ENCODE measurements at regions not wholly inside any gene's neighbourhood (a gene's known extent, or its start where the extent isn't known, plus 50 kb on each side); places are given as distances from the start of the nearest gene placed in this dataset.

- H3K27me3 ChIP-seq (ENCODE audit: control insufficient read depth, insufficient read depth, low read length): no peaks in the 10 kb centered on the region
- H3K27ac ChIP-seq (ENCODE audit: low read length): no peak overlapping the region
- no peaks in the 10 kb centered on the region for H3K36me3 ChIP-seq (ENCODE audit: control insufficient read depth, insufficient read depth, low read length)
- no peaks in the 10 kb centered on the region for H3K9me3 ChIP-seq (ENCODE audit: control insufficient read depth, insufficient read depth, low read depth, low read length)
- POLR2A ChIA-PET: no interaction called here
- DNase-seq (ENCODE audit: low read depth, low spot score): no peak
- CTCF ChIA-PET: no interaction called here
- ATAC-seq: no peak
- no peak overlapping the region for H3K4me3 ChIP-seq (ENCODE audit: low read depth in 2 of 2, low read length in 2 of 2)
- no TSS peak for BruUV-seq (replicated peaks)
- TF ChIP-seq REST (IDR thresholded peaks at IDR 0.05; ENCODE audit: insufficient read depth in 1 of 2, low read depth in 2 of 2, low read length in 1 of 2): no peak
- TF ChIP-seq POLR2AphosphoS5 (IDR thresholded peaks at IDR 0.05; ENCODE audit: low read depth, low read length): no peak
- no peak for TF ChIP-seq TCF7L2 (IDR thresholded peaks at IDR 0.05; ENCODE audit: low read depth, low read length)
- no peak for TF ChIP-seq CTCF (IDR thresholded peaks at IDR 0.05)
- no peak for TF ChIP-seq SIN3A (IDR thresholded peaks at IDR 0.05; ENCODE audit: borderline replicate concordance, insufficient read depth, low read depth, low read length)
- H3K4me1 ChIP-seq (ENCODE audit: control insufficient read depth, insufficient read depth, low read length): no peaks in the 10 kb centered on the region
- intact Hi-C loops (cut with micrococcal nuclease; ENCODE audit: unreplicated experiment): no loop called here
- in situ Hi-C loops (cut with HindIII; ENCODE audit: low pct_unique_long_range_greater_than_20kb, low sequenced_read_pairs): no loop called here
Measured at GRCh38 chr9:115202181-115202580, 84.2 kb upstream of the TNC start.

- no peak overlapping the region for H3K4me3 ChIP-seq (ENCODE audit: low read depth in 2 of 2, low read length in 2 of 2)
- no TSS peak for BruUV-seq (replicated peaks)
- no peak overlapping the region for H3K27ac ChIP-seq (ENCODE audit: low read length)
- H3K4me1 ChIP-seq (ENCODE audit: control insufficient read depth, insufficient read depth, low read length): no peaks in the 10 kb centered on the region
- H3K9me3 ChIP-seq (ENCODE audit: control insufficient read depth, insufficient read depth, low read depth, low read length): no peaks in the 10 kb centered on the region
- intact Hi-C loops (cut with micrococcal nuclease; ENCODE audit: unreplicated experiment): no loop called here
- no peaks in the 10 kb centered on the region for H3K27me3 ChIP-seq (ENCODE audit: control insufficient read depth, insufficient read depth, low read length)
- no peak for TF ChIP-seq CTCF (IDR thresholded peaks at IDR 0.05)
- TF ChIP-seq REST (IDR thresholded peaks at IDR 0.05; ENCODE audit: insufficient read depth in 1 of 2, low read depth in 2 of 2, low read length in 1 of 2): no peak
- no peak for TF ChIP-seq POLR2AphosphoS5 (IDR thresholded peaks at IDR 0.05; ENCODE audit: low read depth, low read length)
- no peak for TF ChIP-seq SIN3A (IDR thresholded peaks at IDR 0.05; ENCODE audit: borderline replicate concordance, insufficient read depth, low read depth, low read length)
- TF ChIP-seq TCF7L2 (IDR thresholded peaks at IDR 0.05; ENCODE audit: low read depth, low read length): no peak
- ChIA-PET CTCF (no interaction called here), POLR2A (no interaction called here)
- no peak for DNase-seq (ENCODE audit: low read depth, low spot score)
- ATAC-seq: no peak
- no peaks in the 10 kb centered on the region for H3K36me3 ChIP-seq (ENCODE audit: control insufficient read depth, insufficient read depth, low read length)
- in situ Hi-C loops (cut with HindIII; ENCODE audit: low pct_unique_long_range_greater_than_20kb, low sequenced_read_pairs): no loop called here
Measured at GRCh38 chr9:115202960-115203751, 85.2 kb upstream of the TNC start.
